Stimulated activated naive CD4-positive, alpha-beta T cell treated with Interleukin-2 at 50 U/mL for 16 hours (primary cell): ENCODE measurements at regions not wholly inside any gene's neighbourhood (a gene's known extent, or its start where the extent isn't known, plus 50 kb on each side); places are given as distances from the start of the nearest gene placed in this dataset.

Source experiments
- DNase-seq: peaks from one replicate; lab custom pipeline; 2025; lab: John Stamatoyannopoulos, UW

GRCh38 chr4:184528051-184528450, 53.7 kb upstream of the IRF2 start:
- no peak for DNase-seq

- no peak for DNase-seq
Observed at GRCh38 chr4:184526228-184526627, 51.9 kb upstream of the IRF2 start.
